VCaP (cell line): ENCODE measurements at regions not wholly inside any gene's neighbourhood (a gene's known extent, or its start where the extent isn't known, plus 50 kb on each side); places are given as distances from the start of the nearest gene placed in this dataset.
A peak's percentile ranks its signal among the peaks of the same experiment; 100 is the strongest.

Source experiments
- H3K27ac ChIP-seq: fragments of 450-650 bp; 2 replicates; pipeline ENCODE4 v1.5.1; 2017
- CTCF ChIP-seq: fragments of 450-650 bp; conservative IDR thresholded peaks from 2 replicates; pipeline ENCODE4 v1.5.1; 2017; ENCODE audit warnings: mild to moderate bottlenecking, moderate library complexity

GRCh38 chr12:18967814-18968213 is 161.7 kb upstream of the PLEKHA5 start:
- peak overlapping the region; percentile 8; the same call in 1 of the 2 replicates for H3K27ac ChIP-seq
- no peak for TF ChIP-seq CTCF

- H3K27ac ChIP-seq = no peak overlapping the region
- no peak for TF ChIP-seq CTCF
These were observed 160.0 kb upstream of the PLEKHA5 start for GRCh38 chr12:18969512-18969911.

GRCh38 chr12:18970603-18971002 is 158.9 kb upstream of the PLEKHA5 start:
- TF ChIP-seq CTCF = no peak
- no peak overlapping the region for H3K27ac ChIP-seq

DNA sequence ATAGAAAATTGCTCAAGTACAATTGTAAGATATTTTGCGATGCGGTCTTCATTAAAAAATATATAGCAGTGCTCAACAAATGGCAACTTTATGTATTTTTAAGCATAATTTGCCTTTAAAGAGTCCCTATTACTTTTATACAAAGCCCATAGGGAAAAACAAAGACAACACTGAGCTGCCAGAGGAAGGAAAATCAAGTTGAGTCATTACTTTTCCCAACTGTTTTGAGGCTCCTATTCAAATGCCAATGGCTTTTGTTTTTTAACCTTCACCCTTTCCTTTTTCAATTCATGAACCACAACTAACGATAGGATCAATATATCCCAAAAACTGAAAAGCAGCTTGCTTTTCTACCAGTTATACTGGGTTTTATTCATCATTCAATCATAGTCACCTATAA is 157.6 kb upstream of the PLEKHA5 start:
- no peak overlapping the region for H3K27ac ChIP-seq
- no peak for TF ChIP-seq CTCF

- TF ChIP-seq CTCF = no peak
- H3K27ac ChIP-seq = no peak overlapping the region
These were observed 153.6 kb upstream of the PLEKHA5 start for GRCh38 chr12:18975933-18976332.

DNA sequence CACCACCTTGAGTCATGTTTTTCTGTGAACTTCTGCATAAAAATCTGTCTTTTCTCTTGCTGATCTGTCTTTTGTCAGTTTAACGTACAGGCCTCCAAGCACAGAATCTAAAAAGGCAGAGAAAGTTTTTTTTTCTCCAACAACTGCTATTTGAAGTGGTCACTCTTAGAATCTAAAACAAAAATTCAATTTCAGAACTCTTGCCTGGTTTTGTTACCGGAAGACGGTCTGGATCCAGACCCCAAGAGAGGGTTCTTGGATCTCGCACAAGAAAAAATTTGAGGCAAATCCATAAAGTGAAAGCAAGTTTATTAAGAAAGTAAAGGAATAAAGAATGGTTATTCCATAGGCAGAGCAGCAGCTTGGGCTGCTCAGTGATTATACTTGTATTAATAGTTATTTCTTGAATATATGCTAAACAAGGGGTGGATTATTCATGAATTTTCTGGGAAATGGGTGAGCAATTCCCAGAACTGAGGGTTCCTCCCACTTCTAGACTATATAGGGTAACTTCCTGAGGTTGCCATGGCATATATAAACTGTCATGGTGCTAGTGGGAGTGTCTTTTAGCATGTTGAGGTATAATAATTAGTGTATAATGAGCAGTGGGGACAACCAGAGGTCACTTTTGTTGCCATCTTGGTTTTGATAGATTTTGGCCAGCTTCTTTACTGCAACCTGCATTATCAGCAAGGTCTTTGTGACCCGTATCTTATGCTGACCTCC is 150.0 kb upstream of the PLEKHA5 start:
- TF ChIP-seq CTCF = no peak
- no peak overlapping the region for H3K27ac ChIP-seq

GRCh38 chr12:18981732-18982131 is 147.8 kb upstream of the PLEKHA5 start:
- H3K27ac ChIP-seq = no peak overlapping the region
- TF ChIP-seq CTCF = no peak
